ENCODE measurements at regions not wholly inside any gene's neighbourhood (a gene's known extent, or its start where the extent isn't known, plus 50 kb on each side); places are given as distances from the start of the nearest gene placed in this dataset.

DNA sequence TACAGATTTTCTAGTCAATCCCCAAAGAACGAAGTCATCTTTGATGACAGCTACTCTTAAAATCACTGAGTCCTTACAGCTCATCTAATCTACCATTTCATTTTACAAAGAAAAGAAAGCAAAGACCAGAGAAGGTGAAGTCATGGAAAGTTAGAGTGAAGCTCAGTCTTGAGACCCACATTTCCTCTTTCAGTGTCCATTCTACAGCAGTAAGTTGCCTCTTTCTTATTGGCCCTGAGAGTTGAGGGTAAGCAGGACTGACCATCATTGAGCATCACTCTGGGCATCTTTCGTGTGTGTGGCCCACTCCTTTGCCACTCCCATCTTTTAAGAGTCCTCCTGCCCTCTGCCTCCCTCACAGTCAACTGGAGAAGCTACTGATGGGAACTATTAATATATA, 251.8 kb upstream of the NR4A3 start:
- H4K20me1 ChIP-seq (ENCODE audit: insufficient read depth, low read length): no peaks in the 10 kb centered on the region
- no peaks in the 10 kb centered on the region for H3K4me1 ChIP-seq (ENCODE audit: insufficient read depth, low read length)
- H3K9ac ChIP-seq (ENCODE audit: low read depth, low read length): no peak overlapping the region
- no peak overlapping the region for H3K4me3 ChIP-seq (ENCODE audit: low read depth in 1 of 2, low read length in 2 of 2)
- ATAC-seq (ENCODE audit: insufficient read depth, low read depth) (no peak), DNase-seq (no peak)
- no peaks in the 10 kb centered on the region for H3K9me3 ChIP-seq (ENCODE audit: insufficient read depth, low read length, severe bottlenecking)
- no peak overlapping the region for H2AFZ ChIP-seq (ENCODE audit: low read depth, low read length)
- no peaks in the 10 kb centered on the region for H3K27me3 ChIP-seq (ENCODE audit: insufficient read depth, low read length, poor library complexity)
- no peaks in the 10 kb centered on the region for H3K36me3 ChIP-seq (ENCODE audit: insufficient read depth, low read length)
- H3K79me2 ChIP-seq (ENCODE audit: insufficient read depth, low read length): no peaks in the 10 kb centered on the region
- H3K27ac ChIP-seq (ENCODE audit: low read length): no peak overlapping the region
- no peak for TF ChIP-seq EZH2 (IDR thresholded peaks at IDR 0.05; ENCODE audit: borderline replicate concordance, low read depth, low read length, severe bottlenecking)
- no peak overlapping the region for H3K4me2 ChIP-seq (ENCODE audit: insufficient read depth, low read length)

DNA sequence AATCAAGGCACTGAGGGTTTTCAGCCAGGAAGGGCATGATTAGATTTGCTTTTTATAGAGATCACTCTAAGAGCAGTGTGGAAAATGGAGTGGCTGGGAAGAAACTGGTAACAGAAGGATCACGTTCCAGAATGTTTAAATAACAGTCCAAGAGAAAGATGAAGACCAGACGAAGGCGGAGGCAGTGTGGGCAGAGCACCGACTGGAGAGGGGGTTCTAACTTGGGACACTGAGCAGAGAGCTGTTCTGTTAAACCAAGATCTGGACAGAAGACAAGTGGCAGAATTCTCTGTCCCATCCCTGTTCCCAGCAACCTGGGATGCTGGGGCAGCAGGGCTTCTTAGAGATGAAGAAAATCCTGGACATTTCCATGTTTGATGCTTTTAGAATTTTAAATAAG, 249.1 kb upstream of the NR4A3 start:
- Histone ChIP-seq H3K36me3 (ENCODE audit: insufficient read depth, low read length) (no peaks in the 10 kb centered on the region), H3K27me3 (ENCODE audit: insufficient read depth, low read length, poor library complexity) (no peaks in the 10 kb centered on the region), H3K4me2 (ENCODE audit: insufficient read depth, low read length) (no peak overlapping the region), H3K4me1 (ENCODE audit: insufficient read depth, low read length) (no peaks in the 10 kb centered on the region), H3K79me2 (ENCODE audit: insufficient read depth, low read length) (no peaks in the 10 kb centered on the region), H2AFZ (ENCODE audit: low read depth, low read length) (no peak overlapping the region), H3K4me3 (ENCODE audit: low read depth in 1 of 2, low read length in 2 of 2) (no peak overlapping the region), H3K27ac (ENCODE audit: low read length) (no peak overlapping the region), H3K9ac (ENCODE audit: low read depth, low read length) (no peak overlapping the region), H4K20me1 (ENCODE audit: insufficient read depth, low read length) (no peaks in the 10 kb centered on the region), H3K9me3 (ENCODE audit: insufficient read depth, low read length, severe bottlenecking) (no peaks in the 10 kb centered on the region)
- no peak for ATAC-seq (ENCODE audit: insufficient read depth, low read depth)
- DNase-seq: no peak
- TF ChIP-seq EZH2 (IDR thresholded peaks at IDR 0.05; ENCODE audit: borderline replicate concordance, low read depth, low read length, severe bottlenecking): no peak
- no peak for TF ChIP-seq CTCF (IDR thresholded peaks at IDR 0.05; ENCODE audit: borderline replicate concordance, extremely low read depth, low read length, poor library complexity, severe bottlenecking)

- Histone ChIP-seq H3K4me2 (ENCODE audit: insufficient read depth, low read length) (no peak overlapping the region), H3K27me3 (ENCODE audit: insufficient read depth, low read length, poor library complexity) (no peaks in the 10 kb centered on the region), H3K27ac (ENCODE audit: low read length) (no peak overlapping the region), H3K4me3 (ENCODE audit: low read depth in 1 of 2, low read length in 2 of 2) (no peak overlapping the region), H3K9ac (ENCODE audit: low read depth, low read length) (no peak overlapping the region), H2AFZ (ENCODE audit: low read depth, low read length) (no peak overlapping the region), H3K36me3 (ENCODE audit: insufficient read depth, low read length) (no peaks in the 10 kb centered on the region), H3K9me3 (ENCODE audit: insufficient read depth, low read length, severe bottlenecking) (no peaks in the 10 kb centered on the region), H4K20me1 (ENCODE audit: insufficient read depth, low read length) (no peaks in the 10 kb centered on the region), H3K79me2 (ENCODE audit: insufficient read depth, low read length) (no peaks in the 10 kb centered on the region), H3K4me1 (ENCODE audit: insufficient read depth, low read length) (no peaks in the 10 kb centered on the region)
- DNase-seq (no peak), ATAC-seq (ENCODE audit: insufficient read depth, low read depth) (no peak)
- TF ChIP-seq CTCF (IDR thresholded peaks at IDR 0.05; ENCODE audit: borderline replicate concordance, extremely low read depth, low read length, poor library complexity, severe bottlenecking) (no peak), EZH2 (IDR thresholded peaks at IDR 0.05; ENCODE audit: borderline replicate concordance, low read depth, low read length, severe bottlenecking) (no peak)
Measured at GRCh38 chr9:99573085-99573484, 248.6 kb upstream of the NR4A3 start.

GRCh38 chr9:99573886-99574285, 247.8 kb upstream of the NR4A3 start:
- Histone ChIP-seq H2AFZ (ENCODE audit: low read depth, low read length) (no peak overlapping the region), H3K9me3 (ENCODE audit: insufficient read depth, low read length, severe bottlenecking) (no peaks in the 10 kb centered on the region), H3K79me2 (ENCODE audit: insufficient read depth, low read length) (no peaks in the 10 kb centered on the region), H3K36me3 (ENCODE audit: insufficient read depth, low read length) (no peaks in the 10 kb centered on the region), H3K4me3 (ENCODE audit: low read depth in 1 of 2, low read length in 2 of 2) (no peak overlapping the region), H4K20me1 (ENCODE audit: insufficient read depth, low read length) (no peaks in the 10 kb centered on the region), H3K4me2 (ENCODE audit: insufficient read depth, low read length) (no peak overlapping the region), H3K9ac (ENCODE audit: low read depth, low read length) (no peak overlapping the region), H3K27ac (ENCODE audit: low read length) (no peak overlapping the region), H3K27me3 (ENCODE audit: insufficient read depth, low read length, poor library complexity) (no peaks in the 10 kb centered on the region), H3K4me1 (ENCODE audit: insufficient read depth, low read length) (no peaks in the 10 kb centered on the region)
- no peak for ATAC-seq (ENCODE audit: insufficient read depth, low read depth)
- no peak for DNase-seq
- TF ChIP-seq EZH2 (IDR thresholded peaks at IDR 0.05; ENCODE audit: borderline replicate concordance, low read depth, low read length, severe bottlenecking) (no peak), CTCF (IDR thresholded peaks at IDR 0.05; ENCODE audit: borderline replicate concordance, extremely low read depth, low read length, poor library complexity, severe bottlenecking) (no peak)

All from DND-41 (cell line).